DOHH2 (cell line): ENCODE measurements at regions not wholly inside any gene's neighbourhood (a gene's known extent, or its start where the extent isn't known, plus 50 kb on each side); places are given as distances from the start of the nearest gene placed in this dataset.

Experiments
- EZH2phosphoT487 ChIP-seq: fragments of 200-600 bp; sonication (generic); IDR thresholded peaks from 2 replicates; pipeline ENCODE4 v1.6.1; 2017; ENCODE audit warnings: borderline replicate concordance, mild to moderate bottlenecking, antibody characterized with exemption, low read length, moderate library complexity, mixed read lengths
- TF ChIP-seq, protein P1 (sequence below): fragments of 200-600 bp; sonication (generic); IDR thresholded peaks from one replicate; pipeline ENCODE4 v1.5.1; 2014; ENCODE audit warnings: antibody characterized with exemption, mild to moderate bottlenecking, low read depth, low read length; ENCODE audit not compliant: poor library complexity, severe bottlenecking

DNA sequence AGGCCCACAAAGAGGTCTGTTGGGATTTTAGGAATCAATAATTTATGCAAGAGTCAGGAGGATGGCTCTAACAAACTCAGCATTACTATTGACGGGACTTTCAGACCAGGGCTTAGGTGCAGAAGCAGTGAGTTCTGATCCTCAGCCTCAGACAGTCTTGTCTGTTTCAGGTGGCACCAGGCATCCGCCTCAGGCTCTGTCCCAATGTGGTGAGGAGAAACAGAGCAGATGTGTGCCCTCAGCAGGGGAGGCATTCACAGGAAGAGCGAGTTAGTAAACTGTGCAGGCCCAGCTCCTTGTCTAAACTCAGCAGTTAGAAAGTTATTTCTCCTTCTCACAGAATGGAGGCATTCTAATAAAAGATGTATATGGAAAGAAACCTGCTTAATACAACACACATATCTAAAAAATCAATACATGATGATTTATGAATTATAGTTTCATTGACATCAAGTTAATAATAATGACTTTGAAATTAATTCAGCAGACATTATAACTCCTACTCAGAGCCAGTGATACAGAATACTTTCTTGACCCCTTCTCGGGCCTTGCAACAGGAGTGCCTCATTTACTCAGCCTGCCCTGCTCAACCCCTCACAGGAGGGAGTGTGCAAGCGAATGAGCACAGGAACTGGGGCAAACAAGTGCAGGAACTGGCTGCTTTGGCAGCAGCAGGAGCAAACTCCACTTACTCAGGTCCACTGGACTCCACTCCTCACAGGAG lies 202.8 kb upstream of the SMIM31 start:
- TF ChIP-seq, protein P1, sequence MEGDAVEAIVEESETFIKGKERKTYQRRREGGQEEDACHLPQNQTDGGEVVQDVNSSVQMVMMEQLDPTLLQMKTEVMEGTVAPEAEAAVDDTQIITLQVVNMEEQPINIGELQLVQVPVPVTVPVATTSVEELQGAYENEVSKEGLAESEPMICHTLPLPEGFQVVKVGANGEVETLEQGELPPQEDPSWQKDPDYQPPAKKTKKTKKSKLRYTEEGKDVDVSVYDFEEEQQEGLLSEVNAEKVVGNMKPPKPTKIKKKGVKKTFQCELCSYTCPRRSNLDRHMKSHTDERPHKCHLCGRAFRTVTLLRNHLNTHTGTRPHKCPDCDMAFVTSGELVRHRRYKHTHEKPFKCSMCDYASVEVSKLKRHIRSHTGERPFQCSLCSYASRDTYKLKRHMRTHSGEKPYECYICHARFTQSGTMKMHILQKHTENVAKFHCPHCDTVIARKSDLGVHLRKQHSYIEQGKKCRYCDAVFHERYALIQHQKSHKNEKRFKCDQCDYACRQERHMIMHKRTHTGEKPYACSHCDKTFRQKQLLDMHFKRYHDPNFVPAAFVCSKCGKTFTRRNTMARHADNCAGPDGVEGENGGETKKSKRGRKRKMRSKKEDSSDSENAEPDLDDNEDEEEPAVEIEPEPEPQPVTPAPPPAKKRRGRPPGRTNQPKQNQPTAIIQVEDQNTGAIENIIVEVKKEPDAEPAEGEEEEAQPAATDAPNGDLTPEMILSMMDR: no peak
- TF ChIP-seq EZH2phosphoT487: no peak
